ENCODE measurements at regions not wholly inside any gene's neighbourhood (a gene's known extent, or its start where the extent isn't known, plus 50 kb on each side); places are given as distances from the start of the nearest gene placed in this dataset.

GRCh38 chr4:157521906-157522305, 301.4 kb downstream of the GRIA2 start:
- no peak for DNase-seq (ENCODE audit: low read depth in 2 of 2)

DNA sequence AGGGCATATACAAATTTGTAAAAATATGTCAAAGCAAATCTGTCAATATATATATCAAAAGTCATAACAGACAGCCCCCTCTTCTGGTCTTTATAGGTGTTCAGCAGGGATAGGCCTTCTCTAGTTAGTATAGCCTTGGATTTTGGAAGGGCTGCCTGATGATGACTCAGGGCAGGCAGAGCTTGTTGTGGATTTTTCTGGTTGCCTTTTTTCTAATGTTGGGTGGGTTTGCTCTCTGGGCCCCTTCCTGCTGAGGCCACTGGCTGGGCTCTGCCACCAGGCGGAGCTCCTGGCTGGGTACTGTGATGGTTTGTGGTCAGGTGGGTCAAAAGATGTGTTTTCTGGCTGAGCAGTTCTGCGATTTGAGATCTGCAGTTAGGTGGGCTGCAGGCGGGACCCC, 294.2 kb downstream of the GRIA2 start:
- DNase-seq (ENCODE audit: low read depth in 2 of 2), result no peak

DNA sequence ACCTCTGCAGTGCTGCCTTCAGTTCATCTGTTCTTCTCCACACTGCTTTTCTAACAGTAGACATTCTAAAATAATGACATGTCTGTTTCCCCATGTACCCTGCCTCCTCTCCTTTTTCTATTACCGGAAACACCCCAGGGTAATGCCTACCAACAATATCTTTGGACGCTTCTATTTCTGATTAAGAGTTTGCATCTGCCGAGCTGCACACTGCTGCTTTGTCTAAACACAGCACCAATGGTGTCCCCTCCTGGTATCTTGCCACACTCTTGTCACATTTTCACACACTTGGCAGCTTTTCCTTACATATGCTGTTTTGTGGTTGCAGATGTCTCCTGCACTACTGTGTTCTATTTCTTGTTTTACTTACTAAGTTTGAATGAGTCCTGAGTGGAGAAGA, 288.8 kb downstream of the GRIA2 start:
- no peak for DNase-seq (ENCODE audit: low read depth in 2 of 2)

DNA sequence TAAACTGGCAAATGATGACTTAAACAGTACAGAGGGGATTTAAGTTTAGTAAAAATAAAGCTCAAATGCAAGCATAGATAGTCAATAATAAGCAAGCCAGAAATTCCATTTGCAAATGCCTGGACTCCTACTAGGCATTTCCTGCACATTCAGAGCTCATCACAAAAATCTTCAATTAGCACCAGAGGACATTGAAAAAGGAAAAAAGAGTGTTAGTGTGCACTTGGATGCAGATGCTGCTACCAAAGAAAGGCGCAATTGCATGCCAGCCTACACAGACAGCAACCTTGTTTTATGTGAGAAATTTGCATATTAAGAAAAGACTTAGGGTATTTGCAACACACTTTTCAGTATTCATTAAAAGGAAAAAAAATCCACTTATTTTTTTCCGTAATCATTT, 282.1 kb downstream of the GRIA2 start:
- no peak for DNase-seq (ENCODE audit: low read depth in 2 of 2)

DNA sequence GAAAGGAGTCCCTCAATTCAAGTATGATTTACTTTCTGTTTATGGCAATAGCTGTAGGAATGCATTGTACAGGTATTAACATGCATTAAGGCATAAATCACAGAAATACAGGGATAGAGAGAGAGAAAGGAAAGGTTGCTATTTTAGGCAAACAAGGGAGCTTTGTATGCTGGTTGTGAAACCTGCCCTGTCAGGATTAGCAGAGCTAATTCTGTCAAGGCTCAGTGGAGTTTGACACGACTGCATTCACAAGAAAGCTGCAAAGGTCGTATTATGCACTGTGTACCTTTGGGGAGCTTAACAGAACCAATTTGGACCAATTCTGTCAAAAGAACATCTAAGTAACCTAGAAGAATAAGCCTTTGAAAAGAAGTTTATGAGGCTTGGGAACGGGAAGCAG, 239.3 kb downstream of the GRIA2 start:
- DNase-seq (ENCODE audit: low read depth in 2 of 2), result no peak

GRCh38 chr4:157447195-157447594, 226.7 kb downstream of the GRIA2 start:
- DNase-seq (ENCODE audit: low read depth in 2 of 2), result no peak

DNA sequence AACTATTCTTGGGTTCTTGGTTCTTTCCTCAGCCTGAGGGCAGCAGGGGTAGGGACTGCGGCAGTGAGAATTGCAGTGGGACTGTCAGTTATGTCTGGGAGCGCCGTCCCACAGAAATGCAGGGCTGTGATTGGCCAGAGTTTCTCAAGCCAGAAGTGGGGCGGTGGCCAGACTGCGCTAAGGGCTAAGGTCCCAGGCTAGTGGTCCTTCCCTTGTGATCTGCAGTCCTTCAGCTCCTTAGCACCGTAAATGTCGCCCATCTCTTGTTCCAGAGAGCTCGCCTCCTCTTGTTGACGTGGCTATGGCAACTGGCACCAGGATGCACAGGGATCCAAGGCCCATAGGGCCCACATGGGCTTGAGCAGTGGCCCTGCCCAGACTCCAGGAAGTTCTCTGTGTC, 223.5 kb downstream of the GRIA2 start:
- DNase-seq (ENCODE audit: low read depth in 2 of 2), result no peak

DNA sequence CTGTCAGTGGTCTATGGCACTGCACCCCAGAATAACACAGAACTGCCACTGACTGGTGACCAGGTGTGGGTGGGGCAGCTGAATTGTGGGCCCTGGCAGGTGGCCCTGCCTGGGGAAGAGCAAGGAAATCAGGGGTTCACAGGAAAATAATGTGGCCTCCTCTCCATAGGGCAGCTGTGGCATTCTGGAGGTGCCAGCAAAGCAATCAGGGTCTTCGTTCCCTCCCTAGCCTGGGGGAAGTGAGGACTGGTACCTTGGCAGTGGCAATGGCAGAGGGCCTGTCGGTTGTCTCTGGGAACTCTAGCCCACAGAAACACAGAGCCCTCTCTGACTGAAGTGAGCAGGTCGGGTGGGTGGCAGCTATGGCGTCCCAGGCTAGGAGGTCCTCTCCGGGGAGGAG, 223.0 kb downstream of the GRIA2 start:
- DNase-seq (ENCODE audit: low read depth in 2 of 2), result no peak

- DNase-seq (ENCODE audit: low read depth in 2 of 2), result no peak
Observed at GRCh38 chr4:157425897-157426296, 205.4 kb downstream of the GRIA2 start.

DNA sequence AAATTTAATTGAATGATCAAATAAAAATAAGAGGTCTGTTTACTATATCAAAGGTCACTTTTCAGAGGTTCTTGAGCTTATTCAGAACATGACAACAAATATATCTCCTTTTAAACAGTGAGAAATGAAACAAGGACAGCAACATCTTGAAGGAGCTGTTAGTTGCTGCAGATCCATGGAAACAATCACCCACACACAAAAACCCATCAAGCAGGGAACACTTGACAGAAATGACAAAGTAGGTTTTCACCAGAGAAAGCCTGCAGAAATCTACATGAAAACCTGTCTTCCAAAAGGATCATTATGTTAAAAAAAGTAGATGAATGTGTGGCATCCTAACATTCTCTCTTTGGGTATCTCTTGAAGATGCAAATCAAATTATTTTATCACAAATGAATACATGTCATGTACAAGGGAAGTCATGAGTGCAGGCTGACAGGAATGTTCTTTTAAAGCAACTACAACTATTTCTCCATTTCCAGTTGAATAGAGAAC, 203.0 kb downstream of the GRIA2 start:
- DNase-seq (ENCODE audit: low read depth in 2 of 2), result no peak

- DNase-seq (ENCODE audit: low read depth in 2 of 2), result no peak
Observed at GRCh38 chr4:157421365-157421764, 200.8 kb downstream of the GRIA2 start.
